K562 (cell line): ENCODE measurements at regions not wholly inside any gene's neighbourhood (a gene's known extent, or its start where the extent isn't known, plus 50 kb on each side); places are given as distances from the start of the nearest gene placed in this dataset.

ENCODE experiments used
- ATAC-seq: fragments of 200-7000 bp; cut with Tn5 transposase; 3 replicates; pipeline ENCODE4 v1.9.1; 2020; ENCODE audit warnings: moderate library complexity
- BruUV-seq: library from RNA; stranded (reverse); fragments of 400-500 nt; replicated peaks from 2 replicates; lab custom pipeline; 2021; lab: Mats Ljungman, UMichigan
- CTCF ChIA-PET: fragments of 300-600 bp; formaldehyde crosslinking; extraction: SDS; loops from one replicate; lab custom pipeline; 2021; ENCODE audit warnings: low intra/inter-chr PET ratio; lab: Yijun Ruan, JAX
- POLR2A ChIA-PET: fragments of 300-600, 350-650 bp; sonication (Branson Sonifier 250); formaldehyde crosslinking; extraction: SDS; loops from one replicate; lab custom pipeline; 2021; ENCODE audit warnings: antibody characterized with exemption, inconsistent platforms; lab: Yijun Ruan, JAX
- DNase-seq, 4 experiments: peaks; one replicate each; pipeline versions ENCODE4 v3.0.0 to v3.0.0-alpha.2; 2011 to 2018; ENCODE audit warnings: low spot score in 3 of 4, mixed read lengths in 3 of 4; ENCODE audit errors: extremely low read depth in 1 of 4
- FAIRE-seq: peaks from 2 replicates; lab custom pipeline; 2011; peaks lifted over from hg19 to GRCh38; lab: Jason Lieb, UNC
- H2AFZ ChIP-seq: 2 replicates; pipeline ENCODE4 v1.6.0; 2011; ENCODE audit warnings: low read depth, low read length, control low read depth, inconsistent platforms
- H3K27ac ChIP-seq: fragments of 200-600 bp; 3 replicates; pipeline ENCODE4 v1.8.0; 2011; ENCODE audit warnings: low read depth, mild to moderate bottlenecking, control low read depth, inconsistent platforms, low read length, moderate library complexity, mixed read lengths; ENCODE audit errors: extremely low read depth
- H3K27me3 ChIP-seq, 2 experiments: fragments of 300-600 bp in 1 of 2; 2 replicates in 1 of 2; 3 replicates in 1 of 2; pipeline versions ENCODE4 v1.6.0 to v1.8.0; 2011; ENCODE audit warnings: inconsistent platforms in 2 of 2, low read length in 2 of 2, mild to moderate bottlenecking in 1 of 2, mixed read lengths in 1 of 2, moderate library complexity in 1 of 2; ENCODE audit not compliant: control insufficient read depth in 2 of 2, insufficient read depth in 2 of 2
- H3K36me3 ChIP-seq: fragments of 300-600 bp; 3 replicates; pipeline ENCODE4 v1.8.0; 2011; ENCODE audit warnings: mild to moderate bottlenecking, low read length, inconsistent platforms; ENCODE audit not compliant: control insufficient read depth, insufficient read depth
- H3K4me1 ChIP-seq, 2 experiments: fragments of 200-600 bp in 1 of 2; replicated peaks in 1 of 2; 2 replicates in 1 of 2; 3 replicates in 1 of 2; pipeline versions ENCODE4 v1.5.1 to v1.8.0; 2011; ENCODE audit warnings: inconsistent platforms in 2 of 2, low read length in 2 of 2, mild to moderate bottlenecking in 1 of 2, mixed read lengths in 1 of 2, moderate library complexity in 1 of 2; ENCODE audit not compliant: control insufficient read depth in 2 of 2, insufficient read depth in 2 of 2
- H3K4me2 ChIP-seq: 2 replicates; pipeline ENCODE4 v1.6.1; 2011; ENCODE audit warnings: low read length, control low read depth, inconsistent platforms, mixed read lengths; ENCODE audit not compliant: insufficient read depth
- H3K4me3 ChIP-seq: fragments of 200-600 bp; sonication (generic), shearing (Covaris generic); 2 replicates; pipeline ENCODE4 v1.5.1; 2016; ENCODE audit warnings: control low read depth, inconsistent platforms
- H3K79me2 ChIP-seq: fragments of 200-600 bp; 3 replicates; pipeline ENCODE4 v1.8.0; 2011; ENCODE audit warnings: low read length, inconsistent platforms; ENCODE audit not compliant: control insufficient read depth, insufficient read depth
- H3K9ac ChIP-seq, 2 experiments: 2 replicates each; pipeline versions ENCODE4 v1.6.0 to v1.6.1; 2011; ENCODE audit warnings: low read depth in 2 of 2, low read length in 2 of 2, control low read depth in 1 of 2, inconsistent platforms in 1 of 2, mild to moderate bottlenecking in 1 of 2, mixed read lengths in 1 of 2; ENCODE audit not compliant: insufficient read depth in 1 of 2
- H3K9me1 ChIP-seq: one replicate; pipeline ENCODE4 v1.6.0; 2011; ENCODE audit warnings: inconsistent platforms, mild to moderate bottlenecking, low read length, moderate library complexity; ENCODE audit not compliant: control insufficient read depth, insufficient read depth
- H3K9me3 ChIP-seq: replicated peaks from 2 replicates; pipeline ENCODE4 v1.5.1; 2011; ENCODE audit warnings: low read depth, low read length, inconsistent platforms; ENCODE audit not compliant: control insufficient read depth, insufficient read depth
- H4K20me1 ChIP-seq: replicated peaks from 2 replicates; pipeline ENCODE4 v1.6.1; 2011; ENCODE audit warnings: low read length, inconsistent platforms, mixed read lengths; ENCODE audit not compliant: control insufficient read depth, insufficient read depth
- ETS2 ChIP-seq: IDR thresholded peaks from 2 replicates; pipeline ENCODE4 v1.6.1; 2016; ENCODE audit warnings: borderline replicate concordance, missing genetic modification characterization, mild to moderate bottlenecking, moderate library complexity, missing compliant biosample characterization; ENCODE audit not compliant: poor library complexity, severe bottlenecking
- HMG20A ChIP-seq: fragments of 450-650 bp; formaldehyde crosslinking; conservative IDR thresholded peaks from 2 replicates; pipeline ENCODE4 v1.4.0; 2020; ENCODE audit warnings: mild to moderate bottlenecking, mixed read lengths
- IFI16 ChIP-seq: fragments of 250-450 bp; sonication (Bioruptor Pico); IDR thresholded peaks from 2 replicates; pipeline ENCODE4 v2.1.2; 2022; ENCODE audit warnings: mild to moderate bottlenecking, inconsistent platforms
- JUNB ChIP-seq: fragments of 450-650 bp; formaldehyde crosslinking; conservative IDR thresholded peaks from 2 replicates; pipeline ENCODE4 v1.4.0; 2020; ENCODE audit warnings: mild to moderate bottlenecking
- NCOA1 ChIP-seq: fragments of 450-650 bp; IDR thresholded peaks from 2 replicates; pipeline ENCODE4 v1.6.1; 2016; ENCODE audit warnings: low read depth
- NCOA4 ChIP-seq: fragments of 450-650 bp; IDR thresholded peaks from 2 replicates; pipeline ENCODE4 v1.6.1; 2018; ENCODE audit warnings: mild to moderate bottlenecking; ENCODE audit not compliant: partially characterized antibody
- TEAD2 ChIP-seq: fragments of 450-650 bp; IDR thresholded peaks from 2 replicates; pipeline ENCODE4 v1.6.1; 2016; ENCODE audit warnings: missing genetic modification characterization, control low read depth, missing compliant biosample characterization
- WHSC1 ChIP-seq: IDR thresholded peaks from one replicate; pipeline ENCODE4 v1.6.1; 2012; ENCODE audit warnings: low read length, control low read depth, inconsistent platforms
- XRCC5 ChIP-seq: fragments of 200-400 bp; formaldehyde crosslinking; IDR thresholded peaks from 2 replicates; pipeline ENCODE4 v1.6.1; 2017; ENCODE audit warnings: low read depth, mild to moderate bottlenecking, low read length
- ZNF589 ChIP-seq: fragments of 200-800 bp; sonication (Bioruptor generic); IDR thresholded peaks from 2 replicates; pipeline ENCODE4 v1.6.1; 2016; ENCODE audit warnings: low read depth, missing genetic modification characterization, missing compliant biosample characterization
- WGBS: fragments of 100-300 bp; shearing (Covaris generic); methylation state at CpG from one replicate; pipeline ENCODE4 v1.1.6; 2016; ENCODE audit warnings: low coverage, mixed read lengths; ENCODE audit not compliant: insufficient coverage; ENCODE audit errors: missing lambda C conversion rate; 5-methylcytosine and 5-hydroxymethylcytosine counted together
- in situ Hi-C: fragments of 300-500 bp; cut with MboI; formaldehyde crosslinking; loops from 4 replicates; pipeline ENCODE4 v1.15.0; 2018; ENCODE audit warnings: inconsistent platforms, mixed read lengths
- intact Hi-C: fragments of 100-400 bp; cut with micrococcal nuclease; formaldehyde crosslinking; loops from 2 replicates; pipeline ENCODE4 v1.14.2; 2022
- TF ChIP-seq, protein P1 (sequence below): fragments of 250-450 bp; sonication (Bioruptor Pico); IDR thresholded peaks from 2 replicates; pipeline ENCODE4 v1.5.0; 2022; ENCODE audit warnings: mild to moderate bottlenecking
- TF ChIP-seq, protein P2 (sequence below): fragments of 450-650 bp; formaldehyde crosslinking; conservative IDR thresholded peaks from 2 replicates; pipeline ENCODE4 v1.4.0; 2022; ENCODE audit warnings: mild to moderate bottlenecking, missing genetic modification characterization

DNA sequence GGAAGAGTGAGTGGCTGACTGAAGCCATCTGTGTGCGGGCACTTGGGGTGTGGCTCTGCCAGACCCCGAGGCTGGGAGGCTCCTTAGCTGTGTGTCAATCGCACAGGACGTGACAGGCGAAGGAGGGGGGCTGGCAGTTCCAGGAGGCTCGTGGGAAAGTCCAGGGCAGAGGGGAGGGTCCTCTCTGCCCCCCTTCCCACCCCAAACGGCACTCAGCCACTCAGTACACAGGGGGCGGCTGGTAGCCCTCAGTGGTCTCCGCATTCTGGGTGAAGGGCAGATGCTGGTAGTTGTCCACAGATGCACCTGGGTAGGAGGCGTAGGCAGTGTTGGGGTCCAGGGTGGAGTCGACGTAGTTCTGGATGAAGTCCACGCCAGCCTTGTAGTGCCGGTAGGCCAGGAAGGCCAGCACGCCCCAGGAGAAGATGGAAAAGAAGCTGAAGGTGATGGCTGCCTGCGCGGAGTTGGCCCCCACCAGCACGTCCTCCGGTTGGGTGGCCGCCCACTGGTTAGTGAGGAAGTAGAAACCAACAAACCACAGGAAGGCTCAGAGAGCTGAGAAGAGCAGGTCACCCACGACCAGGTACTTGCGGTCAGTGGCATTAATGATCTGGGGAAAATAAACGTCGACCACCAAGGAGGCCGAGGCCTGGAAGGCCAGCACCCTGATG, 85.4 kb upstream of the CEP78 start:
- TF ChIP-seq NCOA4 (no peak), TEAD2 (tag) (no peak), JUNB (no peak), ZNF589 (CRISPR knock-in tag) (no peak), XRCC5 (no peak), WHSC1 (no peak), ETS2 (tag) (no peak), IFI16 (no peak), NCOA1 (no peak), HMG20A (CRISPR knock-in tag) (no peak)
- TF ChIP-seq, protein P1, sequence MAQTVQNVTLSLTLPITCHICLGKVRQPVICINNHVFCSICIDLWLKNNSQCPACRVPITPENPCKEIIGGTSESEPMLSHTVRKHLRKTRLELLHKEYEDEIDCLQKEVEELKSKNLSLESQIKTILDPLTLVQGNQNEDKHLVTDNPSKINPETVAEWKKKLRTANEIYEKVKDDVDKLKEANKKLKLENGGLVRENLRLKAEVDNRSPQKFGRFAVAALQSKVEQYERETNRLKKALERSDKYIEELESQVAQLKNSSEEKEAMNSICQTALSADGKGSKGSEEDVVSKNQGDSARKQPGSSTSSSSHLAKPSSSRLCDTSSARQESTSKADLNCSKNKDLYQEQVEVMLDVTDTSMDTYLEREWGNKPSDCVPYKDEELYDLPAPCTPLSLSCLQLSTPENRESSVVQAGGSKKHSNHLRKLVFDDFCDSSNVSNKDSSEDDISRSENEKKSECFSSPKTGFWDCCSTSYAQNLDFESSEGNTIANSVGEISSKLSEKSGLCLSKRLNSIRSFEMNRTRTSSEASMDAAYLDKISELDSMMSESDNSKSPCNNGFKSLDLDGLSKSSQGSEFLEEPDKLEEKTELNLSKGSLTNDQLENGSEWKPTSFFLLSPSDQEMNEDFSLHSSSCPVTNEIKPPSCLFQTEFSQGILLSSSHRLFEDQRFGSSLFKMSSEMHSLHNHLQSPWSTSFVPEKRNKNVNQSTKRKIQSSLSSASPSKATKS = no peak
- TF ChIP-seq, protein P2, sequence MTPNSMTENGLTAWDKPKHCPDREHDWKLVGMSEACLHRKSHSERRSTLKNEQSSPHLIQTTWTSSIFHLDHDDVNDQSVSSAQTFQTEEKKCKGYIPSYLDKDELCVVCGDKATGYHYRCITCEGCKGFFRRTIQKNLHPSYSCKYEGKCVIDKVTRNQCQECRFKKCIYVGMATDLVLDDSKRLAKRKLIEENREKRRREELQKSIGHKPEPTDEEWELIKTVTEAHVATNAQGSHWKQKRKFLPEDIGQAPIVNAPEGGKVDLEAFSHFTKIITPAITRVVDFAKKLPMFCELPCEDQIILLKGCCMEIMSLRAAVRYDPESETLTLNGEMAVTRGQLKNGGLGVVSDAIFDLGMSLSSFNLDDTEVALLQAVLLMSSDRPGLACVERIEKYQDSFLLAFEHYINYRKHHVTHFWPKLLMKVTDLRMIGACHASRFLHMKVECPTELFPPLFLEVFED (CRISPR knock-in tag) = no peak
- H3K9me3 ChIP-seq = no peaks in the 10 kb centered on the region
- intact Hi-C loops = no loop called here
- no peaks in the 10 kb centered on the region for H4K20me1 ChIP-seq
- H3K9me1 ChIP-seq = no peaks in the 10 kb centered on the region
- ChIA-PET POLR2A (no interaction called here), CTCF (no interaction called here)
- DNase-seq (no peak), ATAC-seq (no peak), FAIRE-seq (no peak)
- no peak overlapping the region for H3K4me2 ChIP-seq
- H3K4me3 ChIP-seq = no peak overlapping the region
- H3K4me1 ChIP-seq = no peaks in the 10 kb centered on the region; a peak in 1 of 5 replicates
- H3K9ac ChIP-seq = no peak overlapping the region
- no peaks in the 10 kb centered on the region for H3K79me2 ChIP-seq
- in situ Hi-C loops = no loop called here
- 11% methylated on average over 18 of the region's 25 CpGs for WGBS
- H3K36me3 ChIP-seq = no peaks in the 10 kb centered on the region
- no TSS peak for BruUV-seq
- no peak overlapping the region for H3K27ac ChIP-seq
- peaks cover 0 to 9% of the 10 kb centered on the region in 2 experiments; a peak in 1 of 5 replicates for H3K27me3 ChIP-seq
- no peak overlapping the region for H2AFZ ChIP-seq
